ENCODE measurements at regions not wholly inside any gene's neighbourhood (a gene's known extent, or its start where the extent isn't known, plus 50 kb on each side); places are given as distances from the start of the nearest gene placed in this dataset.

DNA sequence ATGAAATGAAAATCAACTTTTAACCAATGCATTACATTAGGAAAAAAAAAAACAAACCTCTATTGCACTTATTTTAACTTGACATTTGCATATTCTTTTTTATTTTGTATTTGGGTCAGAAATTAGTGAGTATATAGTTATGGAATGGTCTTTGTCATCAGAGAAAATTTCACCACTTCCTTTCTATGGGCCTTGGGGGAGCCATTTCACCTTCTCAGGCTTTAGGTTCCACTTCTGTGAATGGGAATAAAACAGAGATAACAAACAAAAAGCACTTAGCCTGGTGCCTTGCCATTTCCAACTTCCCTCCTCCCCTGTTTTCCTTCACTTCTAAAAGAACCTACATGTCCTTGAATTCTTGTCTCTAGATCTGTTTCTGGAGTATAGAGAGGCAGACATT is 168.0 kb upstream of the STT3B start:
- TF ChIP-seq TAF15 (IDR thresholded peaks at IDR 0.05; ENCODE audit: low read depth, low read length, poor library complexity, severe bottlenecking) (no peak), SP1 (IDR thresholded peaks at IDR 0.05) (no peak), SP1 (CRISPR knock-in tag; IDR thresholded peaks at IDR 0.05) (no peak), RXRA (CRISPR knock-in tag; IDR thresholded peaks at IDR 0.05) (no peak), ASH2L (IDR thresholded peaks at IDR 0.05; ENCODE audit: insufficient read length, low read depth, low read length) (no peak), RFX5 (IDR thresholded peaks at IDR 0.05; ENCODE audit: low read depth, low read length) (no peak), ZZZ3 (CRISPR knock-in tag; IDR thresholded peaks at IDR 0.05; ENCODE audit: borderline replicate concordance) (no peak), SATB2 (CRISPR knock-in tag; IDR thresholded peaks at IDR 0.05) (no peak), ZIK1 (CRISPR knock-in tag; IDR thresholded peaks at IDR 0.05; ENCODE audit: borderline replicate concordance, low read depth) (no peak), KLF6 (CRISPR knock-in tag; IDR thresholded peaks at IDR 0.05) (no peak), RBM22 (optimal IDR thresholded peaks at IDR 0.05; ENCODE audit: low read length) (no peak), KLF12 (CRISPR knock-in tag; IDR thresholded peaks at IDR 0.05; ENCODE audit: borderline replicate concordance) (no peak), MAFF (IDR thresholded peaks at IDR 0.05; ENCODE audit: low read depth, low read length) (no peak)

Data from HepG2 (cell line).